NT2/D1 (cell line): ENCODE measurements at regions not wholly inside any gene's neighbourhood (a gene's known extent, or its start where the extent isn't known, plus 50 kb on each side); places are given as distances from the start of the nearest gene placed in this dataset.

Experiments
- SUZ12 ChIP-seq: IDR thresholded peaks from 2 replicates; pipeline ENCODE4 v1.6.1; 2011; ENCODE audit not compliant: insufficient read length, insufficient read depth; ENCODE audit errors: extremely low read depth
- YY1 ChIP-seq: IDR thresholded peaks from 2 replicates; pipeline ENCODE4 v1.6.1; 2011; ENCODE audit not compliant: insufficient read length, insufficient read depth

DNA sequence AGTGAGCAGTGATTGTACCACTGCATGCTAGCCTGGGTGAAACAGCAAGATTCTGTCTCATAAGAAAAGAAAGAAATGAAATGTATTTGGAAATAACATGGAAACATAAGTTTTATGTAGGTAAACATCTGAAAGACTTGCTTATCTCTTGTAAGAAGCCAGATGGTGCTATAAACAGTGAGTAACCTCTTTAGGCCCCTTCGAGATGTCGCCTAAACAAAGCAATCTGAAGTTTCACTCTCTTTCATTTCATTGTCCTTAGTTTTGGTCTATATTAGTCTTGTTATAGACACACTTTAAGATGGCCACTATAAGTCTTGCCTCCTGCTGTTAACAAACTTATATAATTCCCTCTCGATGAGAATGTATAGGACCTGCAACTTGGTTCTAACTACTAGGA, 472.6 kb upstream of the ATP2B1 start:
- no peak for TF ChIP-seq SUZ12
- TF ChIP-seq YY1: no peak
